ENCODE measurements at regions not wholly inside any gene's neighbourhood (a gene's known extent, or its start where the extent isn't known, plus 50 kb on each side); places are given as distances from the start of the nearest gene placed in this dataset.

DNA sequence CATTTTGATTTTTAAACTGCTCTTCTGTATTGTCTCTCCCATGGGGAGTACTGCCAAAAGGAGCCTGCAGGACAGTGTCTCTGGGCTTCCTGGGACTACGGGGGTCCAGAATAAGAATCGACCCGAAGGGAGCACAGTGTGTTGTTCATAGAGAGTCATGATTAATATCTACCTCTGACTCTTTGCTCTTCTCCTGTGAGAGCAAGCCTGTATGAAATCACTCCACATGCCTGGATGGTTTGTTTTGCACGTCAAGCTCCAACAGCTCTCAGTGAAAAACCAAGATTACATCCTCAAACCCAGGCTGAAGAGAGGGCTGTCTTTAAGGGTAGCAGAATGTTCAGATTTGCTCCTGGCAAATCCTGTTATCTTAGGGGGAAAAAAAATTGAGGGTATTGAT lies 1860.0 kb upstream of the WWC1 start:
- TF ChIP-seq, protein P1, sequence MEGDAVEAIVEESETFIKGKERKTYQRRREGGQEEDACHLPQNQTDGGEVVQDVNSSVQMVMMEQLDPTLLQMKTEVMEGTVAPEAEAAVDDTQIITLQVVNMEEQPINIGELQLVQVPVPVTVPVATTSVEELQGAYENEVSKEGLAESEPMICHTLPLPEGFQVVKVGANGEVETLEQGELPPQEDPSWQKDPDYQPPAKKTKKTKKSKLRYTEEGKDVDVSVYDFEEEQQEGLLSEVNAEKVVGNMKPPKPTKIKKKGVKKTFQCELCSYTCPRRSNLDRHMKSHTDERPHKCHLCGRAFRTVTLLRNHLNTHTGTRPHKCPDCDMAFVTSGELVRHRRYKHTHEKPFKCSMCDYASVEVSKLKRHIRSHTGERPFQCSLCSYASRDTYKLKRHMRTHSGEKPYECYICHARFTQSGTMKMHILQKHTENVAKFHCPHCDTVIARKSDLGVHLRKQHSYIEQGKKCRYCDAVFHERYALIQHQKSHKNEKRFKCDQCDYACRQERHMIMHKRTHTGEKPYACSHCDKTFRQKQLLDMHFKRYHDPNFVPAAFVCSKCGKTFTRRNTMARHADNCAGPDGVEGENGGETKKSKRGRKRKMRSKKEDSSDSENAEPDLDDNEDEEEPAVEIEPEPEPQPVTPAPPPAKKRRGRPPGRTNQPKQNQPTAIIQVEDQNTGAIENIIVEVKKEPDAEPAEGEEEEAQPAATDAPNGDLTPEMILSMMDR (IDR thresholded peaks at IDR 0.05; ENCODE audit: borderline replicate concordance, insufficient read depth, low read depth, low read length), result no peak
- no peak overlapping the region for H3K4me3 ChIP-seq (ENCODE audit: low read depth, low read length)

DNA sequence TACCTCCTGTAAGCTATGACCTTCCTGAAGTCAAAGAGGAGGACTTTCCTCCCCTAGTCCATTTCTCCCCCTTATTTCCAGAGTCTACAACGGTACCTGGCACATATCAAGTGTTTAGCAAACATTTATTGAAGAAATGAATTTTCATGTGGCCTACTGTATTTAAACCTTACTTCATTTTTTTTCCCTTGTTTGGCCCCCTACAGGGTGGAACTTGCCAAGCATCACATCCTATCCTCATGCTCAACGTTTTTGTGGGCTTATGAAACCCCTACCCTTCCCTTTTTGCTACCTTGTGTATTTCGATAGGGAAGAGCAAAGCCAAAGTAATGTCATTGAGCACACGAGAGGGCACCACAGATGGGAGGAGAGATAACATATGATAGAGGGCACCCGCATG lies 1857.8 kb upstream of the WWC1 start:
- H3K4me3 ChIP-seq (ENCODE audit: low read depth, low read length), result no peak overlapping the region
- TF ChIP-seq, protein P1 (IDR thresholded peaks at IDR 0.05; ENCODE audit: borderline replicate concordance, insufficient read depth, low read depth, low read length), result no peak

DNA sequence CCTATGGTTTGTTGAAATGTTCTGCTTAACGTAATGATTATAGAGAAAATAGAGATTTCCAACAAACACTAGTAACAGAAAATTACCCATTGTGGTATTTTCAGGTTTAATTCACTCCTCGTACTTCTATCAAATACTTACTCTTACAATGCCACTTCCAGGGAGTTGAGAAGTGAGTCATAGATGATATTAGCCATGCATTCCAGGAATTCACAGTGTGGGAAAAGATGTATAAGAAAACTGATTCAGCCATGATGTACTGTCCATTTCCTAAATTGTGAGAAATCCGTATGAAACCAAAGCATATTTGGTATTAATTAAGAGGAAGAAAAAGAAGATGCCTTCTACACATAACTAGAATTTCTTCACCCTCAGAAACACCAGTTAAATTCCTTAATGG lies 1854.6 kb upstream of the WWC1 start:
- H3K4me3 ChIP-seq (ENCODE audit: low read depth, low read length), result no peak overlapping the region
- TF ChIP-seq, protein P1 (IDR thresholded peaks at IDR 0.05; ENCODE audit: borderline replicate concordance, insufficient read depth, low read depth, low read length), result no peak

DNA sequence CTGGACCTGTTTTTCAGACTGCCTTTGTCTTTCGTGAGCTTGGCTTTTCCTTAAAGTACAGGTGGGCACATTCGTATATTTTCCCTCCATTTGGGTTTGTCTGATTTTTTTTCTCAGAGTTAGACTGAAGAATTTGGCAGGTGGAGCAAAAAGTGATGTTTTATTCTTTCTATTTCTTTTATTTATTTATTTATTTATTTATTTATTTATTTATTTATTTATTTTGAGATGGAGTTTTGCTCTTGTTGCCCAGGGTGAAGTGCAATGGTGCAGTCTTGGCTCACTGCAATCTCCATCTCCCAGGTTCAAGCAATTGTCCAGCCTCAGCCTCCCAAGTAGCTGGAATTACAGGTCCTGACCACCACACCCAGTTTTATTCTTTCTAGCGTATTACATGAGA lies 1805.1 kb upstream of the WWC1 start:
- TF ChIP-seq, protein P1 (IDR thresholded peaks at IDR 0.05; ENCODE audit: borderline replicate concordance, insufficient read depth, low read depth, low read length), result no peak
- H3K4me3 ChIP-seq (ENCODE audit: low read depth, low read length), result no peak overlapping the region

DNA sequence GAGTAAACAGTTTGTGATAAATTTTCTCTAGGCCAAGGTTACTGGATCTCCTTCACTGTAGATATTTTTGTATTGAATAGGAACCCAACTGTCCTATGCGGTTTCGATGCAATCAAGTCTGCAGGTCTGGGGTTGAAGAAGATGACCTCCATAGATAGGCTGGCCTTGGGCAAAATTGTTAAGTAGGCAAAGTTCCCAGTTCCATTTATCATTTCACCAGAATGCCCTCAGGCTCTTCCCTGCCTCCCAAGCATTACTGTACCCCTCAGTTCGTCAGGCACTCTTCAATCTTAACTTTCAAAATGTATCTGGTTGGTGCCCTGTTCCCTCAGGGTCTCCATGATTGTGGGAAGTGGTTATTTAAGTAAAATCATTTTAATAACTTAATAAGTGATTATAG lies 1802.9 kb upstream of the WWC1 start:
- no peak overlapping the region for H3K4me3 ChIP-seq (ENCODE audit: low read depth, low read length)
- TF ChIP-seq, protein P1 (IDR thresholded peaks at IDR 0.05; ENCODE audit: borderline replicate concordance, insufficient read depth, low read depth, low read length), result no peak

DNA sequence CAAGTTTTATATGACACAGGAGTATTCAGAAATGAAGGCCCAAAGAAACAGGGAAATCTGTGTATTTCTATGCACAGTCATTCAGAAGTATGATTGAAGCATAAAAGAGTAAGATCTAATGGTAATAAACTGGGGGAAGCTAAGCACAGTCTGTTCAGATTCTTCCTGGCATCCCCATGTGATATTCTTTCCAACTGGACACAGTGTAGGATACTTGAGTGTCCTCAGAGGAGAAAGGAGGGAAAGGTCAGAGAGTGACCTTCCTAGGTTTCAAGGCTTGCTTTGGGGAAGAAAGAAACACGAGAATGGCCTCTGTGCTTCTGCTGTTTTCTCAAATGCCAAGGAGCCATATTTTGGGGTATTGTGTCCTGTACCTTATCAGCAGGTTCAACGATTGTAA lies 1798.4 kb upstream of the WWC1 start:
- H3K4me3 ChIP-seq (ENCODE audit: low read depth, low read length), result no peak overlapping the region
- TF ChIP-seq, protein P1 (IDR thresholded peaks at IDR 0.05; ENCODE audit: borderline replicate concordance, insufficient read depth, low read depth, low read length), result no peak

DNA sequence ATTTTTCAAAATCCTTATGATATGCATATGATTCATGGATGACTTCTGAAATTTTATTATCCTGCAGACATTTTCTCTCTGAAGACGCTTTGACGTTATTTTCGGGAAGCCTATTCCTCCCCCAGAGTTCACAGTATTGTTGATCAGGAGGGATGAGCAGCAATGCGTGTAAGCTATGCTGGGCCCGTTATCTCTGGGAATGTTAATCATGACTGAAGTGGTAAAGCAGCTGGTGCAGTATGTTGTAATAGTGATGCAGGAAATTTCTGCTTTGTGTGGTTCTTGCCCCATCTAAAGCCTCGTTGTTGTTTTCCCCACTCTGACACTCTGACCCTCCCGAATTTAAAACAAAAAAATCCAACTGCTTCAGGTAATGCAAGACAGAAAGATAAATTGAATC lies 1797.8 kb upstream of the WWC1 start:
- TF ChIP-seq, protein P1 (IDR thresholded peaks at IDR 0.05; ENCODE audit: borderline replicate concordance, insufficient read depth, low read depth, low read length), result no peak
- no peak overlapping the region for H3K4me3 ChIP-seq (ENCODE audit: low read depth, low read length)

Measured in GM12875 (cell line).